ENCODE measurements at regions not wholly inside any gene's neighbourhood (a gene's known extent, or its start where the extent isn't known, plus 50 kb on each side); places are given as distances from the start of the nearest gene placed in this dataset.
A peak's percentile ranks its signal among the peaks of the same experiment; 100 is the strongest.

- TF ChIP-seq, protein P1, sequence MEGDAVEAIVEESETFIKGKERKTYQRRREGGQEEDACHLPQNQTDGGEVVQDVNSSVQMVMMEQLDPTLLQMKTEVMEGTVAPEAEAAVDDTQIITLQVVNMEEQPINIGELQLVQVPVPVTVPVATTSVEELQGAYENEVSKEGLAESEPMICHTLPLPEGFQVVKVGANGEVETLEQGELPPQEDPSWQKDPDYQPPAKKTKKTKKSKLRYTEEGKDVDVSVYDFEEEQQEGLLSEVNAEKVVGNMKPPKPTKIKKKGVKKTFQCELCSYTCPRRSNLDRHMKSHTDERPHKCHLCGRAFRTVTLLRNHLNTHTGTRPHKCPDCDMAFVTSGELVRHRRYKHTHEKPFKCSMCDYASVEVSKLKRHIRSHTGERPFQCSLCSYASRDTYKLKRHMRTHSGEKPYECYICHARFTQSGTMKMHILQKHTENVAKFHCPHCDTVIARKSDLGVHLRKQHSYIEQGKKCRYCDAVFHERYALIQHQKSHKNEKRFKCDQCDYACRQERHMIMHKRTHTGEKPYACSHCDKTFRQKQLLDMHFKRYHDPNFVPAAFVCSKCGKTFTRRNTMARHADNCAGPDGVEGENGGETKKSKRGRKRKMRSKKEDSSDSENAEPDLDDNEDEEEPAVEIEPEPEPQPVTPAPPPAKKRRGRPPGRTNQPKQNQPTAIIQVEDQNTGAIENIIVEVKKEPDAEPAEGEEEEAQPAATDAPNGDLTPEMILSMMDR (IDR thresholded peaks at IDR 0.05; ENCODE audit: unreplicated experiment) = no peak
- intact Hi-C loops (cut with micrococcal nuclease; ENCODE audit: unreplicated experiment) = no loop called here
- H3K27ac Mint-ChIP-seq (ENCODE audit: unreplicated experiment) = no peak overlapping the region
- CTCF ChIA-PET = no interaction called here
- H3K9me3 Mint-ChIP-seq (ENCODE audit: low read depth, unreplicated experiment) = no peaks in the 10 kb centered on the region
- peaks cover 58% of the 10 kb centered on the region for H3K27me3 Mint-ChIP-seq (ENCODE audit: unreplicated experiment)
- no peak overlapping the region for H3K4me3 Mint-ChIP-seq (ENCODE audit: low read depth, unreplicated experiment)
- H3K36me3 Mint-ChIP-seq (ENCODE audit: insufficient read depth, unreplicated experiment) = no peaks in the 10 kb centered on the region
- H3K4me1 Mint-ChIP-seq (ENCODE audit: low read depth, unreplicated experiment) = no peaks in the 10 kb centered on the region
- no TSS peak for BruUV-seq (replicated peaks)
- no peak for DNase-seq
These were observed 53.6 kb upstream of the SYN2 start for GRCh38 chr3:11950576-11950975.

GRCh38 chr3:11953350-11953749 lies 50.8 kb upstream of the SYN2 start:
- Mint-ChIP-seq H3K36me3 (ENCODE audit: insufficient read depth, unreplicated experiment) (no peaks in the 10 kb centered on the region), H3K4me3 (ENCODE audit: low read depth, unreplicated experiment) (no peak overlapping the region), H3K27ac (ENCODE audit: unreplicated experiment) (no peak overlapping the region), H3K9me3 (ENCODE audit: low read depth, unreplicated experiment) (no peaks in the 10 kb centered on the region), H3K27me3 (ENCODE audit: unreplicated experiment) (peaks cover 71% of the 10 kb centered on the region), H3K4me1 (ENCODE audit: low read depth, unreplicated experiment) (no peaks in the 10 kb centered on the region)
- CTCF ChIA-PET = interaction anchor here (0.7 kb wide), 1 partner anchor 1008 kb away, joined by 5 read pairs; no protein-coding TSS in a partner anchor
- no peak for DNase-seq
- intact Hi-C loops (cut with micrococcal nuclease; ENCODE audit: unreplicated experiment) = no loop called here
- BruUV-seq (replicated peaks) = no TSS peak
- TF ChIP-seq, protein P1 (IDR thresholded peaks at IDR 0.05; ENCODE audit: unreplicated experiment) = no peak

DNA sequence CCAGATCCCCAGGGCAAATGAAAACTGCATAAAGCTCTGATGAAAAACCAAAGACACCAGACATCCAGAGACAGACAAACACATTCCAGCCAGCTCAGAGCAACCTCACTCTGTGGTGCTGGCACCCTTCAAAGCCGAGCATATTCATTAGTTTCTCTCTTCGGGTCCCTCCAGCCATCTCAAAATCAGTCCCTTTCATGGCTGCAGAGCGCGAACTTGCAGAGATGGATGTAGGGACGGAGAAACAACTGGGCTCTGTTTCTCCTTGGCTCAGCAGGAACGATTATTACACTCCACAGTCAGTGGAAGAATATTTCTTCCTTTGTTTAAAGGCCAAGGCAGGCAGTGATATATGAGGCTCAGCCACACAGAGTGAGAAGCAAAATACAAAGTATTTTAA lies 50.4 kb upstream of the SYN2 start:
- intact Hi-C loops (cut with micrococcal nuclease; ENCODE audit: unreplicated experiment) = no loop called here
- no TSS peak for BruUV-seq (replicated peaks)
- Mint-ChIP-seq H3K4me3 (ENCODE audit: low read depth, unreplicated experiment) (no peak overlapping the region), H3K4me1 (ENCODE audit: low read depth, unreplicated experiment) (no peaks in the 10 kb centered on the region), H3K27ac (ENCODE audit: unreplicated experiment) (no peak overlapping the region), H3K9me3 (ENCODE audit: low read depth, unreplicated experiment) (no peaks in the 10 kb centered on the region), H3K27me3 (ENCODE audit: unreplicated experiment) (peaks cover 71% of the 10 kb centered on the region), H3K36me3 (ENCODE audit: insufficient read depth, unreplicated experiment) (no peaks in the 10 kb centered on the region)
- no peak for DNase-seq
- CTCF ChIA-PET = no interaction called here
- TF ChIP-seq, protein P1 (IDR thresholded peaks at IDR 0.05; ENCODE audit: unreplicated experiment) = no peak

DNA sequence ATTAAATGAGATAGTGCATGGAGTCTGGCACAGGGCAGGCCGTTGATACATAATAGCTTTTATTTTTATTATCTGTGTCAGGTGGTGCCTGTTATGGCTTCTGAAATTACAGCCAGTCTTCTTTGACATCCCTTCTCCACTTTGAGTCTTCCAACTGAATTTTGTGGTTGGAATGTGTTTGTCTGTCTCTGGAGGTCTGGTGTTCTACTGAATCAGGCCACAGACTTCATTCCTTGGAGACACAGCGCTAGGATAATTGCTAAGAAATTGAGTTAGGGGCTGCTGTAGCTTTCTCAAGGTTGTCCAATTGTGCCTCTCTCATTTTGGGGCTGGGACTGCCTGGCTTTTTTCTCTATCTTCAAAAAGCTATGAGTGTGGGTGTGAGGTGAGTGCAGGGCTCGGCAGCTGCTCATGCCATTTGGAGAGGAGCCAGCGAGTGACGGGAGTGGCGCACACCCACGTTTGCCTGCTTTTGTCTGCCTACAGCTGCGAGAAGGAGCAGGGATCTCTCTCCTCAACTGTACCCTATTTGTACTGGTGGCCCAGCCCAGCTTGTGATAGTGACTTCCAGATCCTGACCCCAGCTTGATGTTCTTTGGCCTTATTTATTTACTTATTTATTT lies 49.8 kb upstream of the SYN2 start:
- Mint-ChIP-seq H3K27me3 (ENCODE audit: unreplicated experiment) (peaks cover 72% of the 10 kb centered on the region), H3K4me1 (ENCODE audit: low read depth, unreplicated experiment) (no peaks in the 10 kb centered on the region), H3K27ac (ENCODE audit: unreplicated experiment) (no peak overlapping the region), H3K36me3 (ENCODE audit: insufficient read depth, unreplicated experiment) (no peaks in the 10 kb centered on the region), H3K4me3 (ENCODE audit: low read depth, unreplicated experiment) (no peak overlapping the region), H3K9me3 (ENCODE audit: low read depth, unreplicated experiment) (no peaks in the 10 kb centered on the region)
- peak; percentile 14 for DNase-seq
- intact Hi-C loops (cut with micrococcal nuclease; ENCODE audit: unreplicated experiment) = no loop called here
- BruUV-seq (replicated peaks) = no TSS peak
- TF ChIP-seq, protein P1 (IDR thresholded peaks at IDR 0.05; ENCODE audit: unreplicated experiment) = no peak
- CTCF ChIA-PET = no interaction called here
